HCT116 (cell line): ENCODE measurements at regions not wholly inside any gene's neighbourhood (a gene's known extent, or its start where the extent isn't known, plus 50 kb on each side); places are given as distances from the start of the nearest gene placed in this dataset.

Source experiments
- ATAC-seq: fragments of 200-7000 bp; cut with Tn5 transposase; 2 replicates; pipeline ENCODE4 v1.9.1; 2020; ENCODE audit warnings: mild to moderate bottlenecking, moderate library complexity
- BruUV-seq: library from RNA; stranded (reverse); fragments of 400-500 nt; replicated peaks from 2 replicates; lab custom pipeline; 2021; lab: Mats Ljungman, UMichigan
- CTCF ChIA-PET: fragments of 300-600 bp; sonication (Branson Sonifier 250); formaldehyde crosslinking; loops from one replicate; lab custom pipeline; 2021; ENCODE audit warnings: antibody characterized with exemption; lab: Charles Lee
- POLR2A ChIA-PET: fragments of 300-600, 350-600 bp; sonication (Branson Sonifier 250); formaldehyde crosslinking; loops from one replicate; lab custom pipeline; 2021; ENCODE audit warnings: antibody characterized with exemption; lab: Charles Lee
- RAD21 ChIA-PET, 2 experiments: fragments of 300-600 bp; sonication (Branson Sonifier 250); formaldehyde crosslinking; loops; one replicate each; lab custom pipeline; 2023; ENCODE audit warnings: low total read pairs in 2 of 2; ENCODE audit not compliant: uncharacterized antibody in 2 of 2, unreplicated experiment in 2 of 2, low non-redundant PET in 1 of 2; lab: Charles Lee
- DNase-seq: peaks from one replicate; pipeline ENCODE4 v3.0.0-alpha.2; 2010; ENCODE audit warnings: low read depth, low spot score
- H2AFZ ChIP-seq: fragments of 200-600 bp; shearing (Covaris generic), sonication (generic); 2 replicates; pipeline ENCODE4 v1.6.1; 2017; ENCODE audit warnings: low read depth, mixed run types, mixed read lengths, antibody characterized with exemption, low read length; ENCODE audit not compliant: poor library complexity, severe bottlenecking
- H3K27ac ChIP-seq: 2 replicates; pipeline ENCODE4 v1.5.1; 2012; ENCODE audit warnings: low read depth, low read length
- H3K27me3 ChIP-seq: fragments of 200-600 bp; sonication (generic); 2 replicates; pipeline ENCODE4 v1.6.1; 2016; ENCODE audit warnings: mixed run types, low read length, mixed read lengths; ENCODE audit not compliant: insufficient read depth
- H3K36me3 ChIP-seq, 2 experiments: fragments of 200-500 bp in 1 of 2; fragments of 200-600 bp in 1 of 2; sonication (Bioruptor generic) in 1 of 2; sonication (generic) in 1 of 2; 2 replicates each; pipeline versions ENCODE4 v1.5.1 to v1.6.1; 2014 to 2016; ENCODE audit warnings: low read length in 2 of 2, inconsistent platforms in 1 of 2, mixed read lengths in 1 of 2, mixed run types in 1 of 2; ENCODE audit not compliant: insufficient read depth in 2 of 2, control insufficient read depth in 1 of 2
- H3K4me1 ChIP-seq, 2 experiments: fragments of 200-600 bp in 1 of 2; sonication (generic) in 1 of 2; 2 replicates each; pipeline versions ENCODE4 v1.5.1 to v1.6.1; 2012 to 2017; ENCODE audit warnings: low read length in 2 of 2, inconsistent platforms in 1 of 2, mild to moderate bottlenecking in 1 of 2, mixed read lengths in 1 of 2, mixed run types in 1 of 2, moderate library complexity in 1 of 2; ENCODE audit not compliant: insufficient read depth in 2 of 2, control insufficient read depth in 1 of 2
- H3K4me2 ChIP-seq: fragments of 200-600 bp; sonication (generic); 2 replicates; pipeline ENCODE4 v1.6.1; 2017; ENCODE audit warnings: mixed run types, low read length, mixed read lengths
- H3K4me3 ChIP-seq, 2 experiments: fragments of 200-600 bp in 1 of 2; sonication (generic) in 1 of 2; replicated peaks in 1 of 2; 2 replicates each; pipeline ENCODE4 v1.5.1; 2011 to 2016; ENCODE audit warnings: low read length in 2 of 2, control low read depth in 1 of 2, low read depth in 1 of 2, mild to moderate bottlenecking in 1 of 2, mixed read lengths in 1 of 2, mixed run types in 1 of 2
- H3K79me2 ChIP-seq: fragments of 200-600 bp; sonication (generic); 2 replicates; pipeline ENCODE4 v1.6.1; 2017; ENCODE audit warnings: mild to moderate bottlenecking, mixed run types, low read length, moderate library complexity, mixed read lengths; ENCODE audit not compliant: insufficient read depth
- H3K9ac ChIP-seq: fragments of 200-600 bp; sonication (generic); 2 replicates; pipeline ENCODE4 v1.6.1; 2016; ENCODE audit warnings: low read length, mixed read lengths
- H3K9me2 ChIP-seq: fragments of 200-600 bp; sonication (generic), shearing (Covaris generic); 2 replicates; pipeline ENCODE4 v1.6.1; 2017; ENCODE audit warnings: mixed run types, mild to moderate bottlenecking, moderate library complexity; ENCODE audit not compliant: insufficient read depth
- H3K9me3 ChIP-seq, 2 experiments: fragments of 200-500 bp in 1 of 2; fragments of 200-600 bp in 1 of 2; sonication (Bioruptor generic) in 1 of 2; sonication (generic) in 1 of 2; 2 replicates each; pipeline ENCODE4 v1.6.1; 2014 to 2017; ENCODE audit warnings: low read length in 2 of 2, mixed read lengths in 2 of 2, inconsistent platforms in 1 of 2, low read depth in 1 of 2, mild to moderate bottlenecking in 1 of 2, mixed run types in 1 of 2, moderate library complexity in 1 of 2; ENCODE audit not compliant: control insufficient read depth in 1 of 2, insufficient read depth in 1 of 2
- H4K20me1 ChIP-seq: fragments of 200-600 bp; sonication (generic), shearing (Covaris generic); 2 replicates; pipeline ENCODE4 v1.6.1; 2017; ENCODE audit warnings: mixed run types, mild to moderate bottlenecking, moderate library complexity; ENCODE audit not compliant: insufficient read depth
- EZH2 ChIP-seq: fragments of 200-600 bp; sonication (generic); IDR thresholded peaks from 2 replicates; pipeline ENCODE4 v1.6.1; 2017; ENCODE audit warnings: antibody characterized with exemption, mixed run types
- EZH2phosphoT487 ChIP-seq: fragments of 200-600 bp; IDR thresholded peaks from 2 replicates; pipeline ENCODE4 v1.6.1; 2018; ENCODE audit warnings: antibody characterized with exemption, borderline replicate concordance
- JUND ChIP-seq: IDR thresholded peaks from 2 replicates; pipeline ENCODE4 v1.6.1; 2012
- POLR2A ChIP-seq: IDR thresholded peaks from 2 replicates; pipeline ENCODE4 v1.7.0; 2011; ENCODE audit warnings: borderline replicate concordance; ENCODE audit not compliant: insufficient read depth, insufficient read length; ENCODE audit errors: extremely low read depth
- RAD21 ChIP-seq: IDR thresholded peaks from 2 replicates; pipeline ENCODE4 v1.6.1; 2012; ENCODE audit warnings: low read depth, mild to moderate bottlenecking
- SIN3A ChIP-seq: IDR thresholded peaks from 2 replicates; pipeline ENCODE4 v1.6.1; 2012; ENCODE audit warnings: low read depth
- SP1 ChIP-seq: IDR thresholded peaks from 2 replicates; pipeline ENCODE4 v1.6.1; 2012; ENCODE audit warnings: low read depth
- SRF ChIP-seq: IDR thresholded peaks from 2 replicates; pipeline ENCODE4 v1.6.1; 2012; ENCODE audit warnings: low read depth
- TCF7L2 ChIP-seq: IDR thresholded peaks from 2 replicates; pipeline ENCODE4 v1.7.0; 2011; ENCODE audit warnings: borderline replicate concordance, inconsistent platforms; ENCODE audit not compliant: insufficient read depth, insufficient read length; ENCODE audit errors: extremely low read depth
- intact Hi-C: fragments of 100-400 bp; cut with micrococcal nuclease; formaldehyde crosslinking; loops from 2 replicates; pipeline ENCODE4 v1.10.0; 2022
- TF ChIP-seq, protein P1 (sequence below), 3 experiments: fragments of 200-600 bp in 1 of 3; sonication (generic) in 1 of 3; IDR thresholded peaks in 2 of 3; conservative IDR thresholded peaks in 1 of 3; 2 replicates each; pipeline ENCODE4 v1.5.1; 2012 to 2017; ENCODE audit warnings: low read depth in 2 of 3, low read length in 2 of 3, antibody characterized with exemption in 1 of 3, borderline replicate concordance in 1 of 3, control low read depth in 1 of 3, mild to moderate bottlenecking in 1 of 3, mixed read lengths in 1 of 3, mixed run types in 1 of 3, moderate library complexity in 1 of 3; ENCODE audit not compliant: insufficient read depth in 1 of 3
- TF ChIP-seq, protein P2 (sequence below): IDR thresholded peaks from 2 replicates; pipeline ENCODE4 v1.6.1; 2012; ENCODE audit warnings: low read depth

GRCh38 chr5:117947121-117947520 lies 1041.2 kb downstream of the DTWD2 start:
- no peak for TF ChIP-seq TCF7L2
- TF ChIP-seq SP1, result no peak
- TF ChIP-seq POLR2A, result no peak
- no peak for TF ChIP-seq RAD21
- TF ChIP-seq JUND, result no peak

GRCh38 chr5:117945258-117945657 lies 1043.1 kb downstream of the DTWD2 start:
- H3K9me2 ChIP-seq, result no peaks in the 10 kb centered on the region
- no peaks in the 10 kb centered on the region for H3K9me3 ChIP-seq
- H3K27ac ChIP-seq, result no peak overlapping the region
- ATAC-seq (no peak), DNase-seq (no peak)
- no peak overlapping the region for H3K9ac ChIP-seq
- H4K20me1 ChIP-seq, result no peaks in the 10 kb centered on the region
- H3K79me2 ChIP-seq, result no peaks in the 10 kb centered on the region
- TF ChIP-seq EZH2phosphoT487 (no peak), POLR2A (no peak), EZH2 (no peak), SIN3A (no peak), SP1 (no peak), SRF (no peak), RAD21 (no peak)
- TF ChIP-seq, protein P1, sequence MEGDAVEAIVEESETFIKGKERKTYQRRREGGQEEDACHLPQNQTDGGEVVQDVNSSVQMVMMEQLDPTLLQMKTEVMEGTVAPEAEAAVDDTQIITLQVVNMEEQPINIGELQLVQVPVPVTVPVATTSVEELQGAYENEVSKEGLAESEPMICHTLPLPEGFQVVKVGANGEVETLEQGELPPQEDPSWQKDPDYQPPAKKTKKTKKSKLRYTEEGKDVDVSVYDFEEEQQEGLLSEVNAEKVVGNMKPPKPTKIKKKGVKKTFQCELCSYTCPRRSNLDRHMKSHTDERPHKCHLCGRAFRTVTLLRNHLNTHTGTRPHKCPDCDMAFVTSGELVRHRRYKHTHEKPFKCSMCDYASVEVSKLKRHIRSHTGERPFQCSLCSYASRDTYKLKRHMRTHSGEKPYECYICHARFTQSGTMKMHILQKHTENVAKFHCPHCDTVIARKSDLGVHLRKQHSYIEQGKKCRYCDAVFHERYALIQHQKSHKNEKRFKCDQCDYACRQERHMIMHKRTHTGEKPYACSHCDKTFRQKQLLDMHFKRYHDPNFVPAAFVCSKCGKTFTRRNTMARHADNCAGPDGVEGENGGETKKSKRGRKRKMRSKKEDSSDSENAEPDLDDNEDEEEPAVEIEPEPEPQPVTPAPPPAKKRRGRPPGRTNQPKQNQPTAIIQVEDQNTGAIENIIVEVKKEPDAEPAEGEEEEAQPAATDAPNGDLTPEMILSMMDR (IDR thresholded peaks at IDR 0.05 in 2 of 3, conservative IDR thresholded peaks at IDR 0.05 in 1 of 3; ENCODE audit: borderline replicate concordance in 1 of 3, insufficient read depth in 1 of 3, low read depth in 2 of 3, low read length in 2 of 3), result no peak
- TF ChIP-seq, protein P2, sequence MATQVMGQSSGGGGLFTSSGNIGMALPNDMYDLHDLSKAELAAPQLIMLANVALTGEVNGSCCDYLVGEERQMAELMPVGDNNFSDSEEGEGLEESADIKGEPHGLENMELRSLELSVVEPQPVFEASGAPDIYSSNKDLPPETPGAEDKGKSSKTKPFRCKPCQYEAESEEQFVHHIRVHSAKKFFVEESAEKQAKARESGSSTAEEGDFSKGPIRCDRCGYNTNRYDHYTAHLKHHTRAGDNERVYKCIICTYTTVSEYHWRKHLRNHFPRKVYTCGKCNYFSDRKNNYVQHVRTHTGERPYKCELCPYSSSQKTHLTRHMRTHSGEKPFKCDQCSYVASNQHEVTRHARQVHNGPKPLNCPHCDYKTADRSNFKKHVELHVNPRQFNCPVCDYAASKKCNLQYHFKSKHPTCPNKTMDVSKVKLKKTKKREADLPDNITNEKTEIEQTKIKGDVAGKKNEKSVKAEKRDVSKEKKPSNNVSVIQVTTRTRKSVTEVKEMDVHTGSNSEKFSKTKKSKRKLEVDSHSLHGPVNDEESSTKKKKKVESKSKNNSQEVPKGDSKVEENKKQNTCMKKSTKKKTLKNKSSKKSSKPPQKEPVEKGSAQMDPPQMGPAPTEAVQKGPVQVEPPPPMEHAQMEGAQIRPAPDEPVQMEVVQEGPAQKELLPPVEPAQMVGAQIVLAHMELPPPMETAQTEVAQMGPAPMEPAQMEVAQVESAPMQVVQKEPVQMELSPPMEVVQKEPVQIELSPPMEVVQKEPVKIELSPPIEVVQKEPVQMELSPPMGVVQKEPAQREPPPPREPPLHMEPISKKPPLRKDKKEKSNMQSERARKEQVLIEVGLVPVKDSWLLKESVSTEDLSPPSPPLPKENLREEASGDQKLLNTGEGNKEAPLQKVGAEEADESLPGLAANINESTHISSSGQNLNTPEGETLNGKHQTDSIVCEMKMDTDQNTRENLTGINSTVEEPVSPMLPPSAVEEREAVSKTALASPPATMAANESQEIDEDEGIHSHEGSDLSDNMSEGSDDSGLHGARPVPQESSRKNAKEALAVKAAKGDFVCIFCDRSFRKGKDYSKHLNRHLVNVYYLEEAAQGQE, result no peak
- ChIA-PET CTCF (no interaction called here), POLR2A (no interaction called here), RAD21 (no interaction called here)
- no peaks in the 10 kb centered on the region for H3K4me1 ChIP-seq
- no peak overlapping the region for H2AFZ ChIP-seq
- no peak overlapping the region for H3K4me3 ChIP-seq
- no TSS peak for BruUV-seq
- no peaks in the 10 kb centered on the region for H3K27me3 ChIP-seq
- H3K36me3 ChIP-seq, result no peaks in the 10 kb centered on the region
- intact Hi-C loops, result no loop called here
- no peak overlapping the region for H3K4me2 ChIP-seq

More at GRCh38 chr5:117947121-117947520, 1041.2 kb downstream of the DTWD2 start:
- Histone ChIP-seq H2AFZ (no peak overlapping the region), H3K9me3 (no peaks in the 10 kb centered on the region), H3K9ac (no peak overlapping the region), H3K9me2 (no peaks in the 10 kb centered on the region), H3K4me1 (no peaks in the 10 kb centered on the region), H3K27me3 (no peaks in the 10 kb centered on the region), H3K4me3 (no peak overlapping the region), H3K36me3 (no peaks in the 10 kb centered on the region), H3K27ac (no peak overlapping the region), H4K20me1 (no peaks in the 10 kb centered on the region), H3K79me2 (no peaks in the 10 kb centered on the region), H3K4me2 (no peak overlapping the region)
- intact Hi-C loops, result no loop called here
- ChIA-PET POLR2A (interaction anchor here (0.6 kb wide), 1 partner anchor 171 kb away, joined by 3 read pairs; no protein-coding TSS in a partner anchor), RAD21 (no interaction called here), CTCF (no interaction called here)
- no peak for ATAC-seq
- DNase-seq, result no peak
- no TSS peak for BruUV-seq
